Endometrium (tissue), 2 donors: ENCODE measurements at regions not wholly inside any gene's neighbourhood (a gene's known extent, or its start where the extent isn't known, plus 50 kb on each side); places are given as distances from the start of the nearest gene placed in this dataset.
"Not testable (repeated sequence)": the region's sequence is repeated elsewhere in the genome, so short reads cannot be mapped to it uniquely, and the experiment has no call there.

Source experiments
- FAIRE-seq: peaks from 2 replicates; lab custom pipeline; 2012; peaks lifted over from hg19 to GRCh38; lab: Jason Lieb, UNC
- donor health status: control.
- donor health status: control.

- FAIRE-seq = no peak
These were observed 50.1 kb upstream of the N4BP3 start for GRCh38 chr5:178063277-178063676.

GRCh38 chr5:178058321-178059012 is 54.9 kb upstream of the N4BP3 start:
- no peak for FAIRE-seq

GRCh38 chr5:178057839-178058238 is 55.5 kb upstream of the N4BP3 start:
- FAIRE-seq = no peak

GRCh38 chr5:178056935-178057334 is 56.4 kb upstream of the N4BP3 start:
- no peak for FAIRE-seq

- FAIRE-seq = not testable (repeated sequence)
These were observed 57.8 kb upstream of the N4BP3 start for GRCh38 chr5:178055536-178055935.

- not testable (repeated sequence) for FAIRE-seq
These were observed 56.0 kb upstream of the PROP1 start for GRCh38 chr5:178052062-178052461.

GRCh38 chr5:178050873-178051272 is 54.8 kb upstream of the PROP1 start:
- FAIRE-seq = peak; percentile 12

GRCh38 chr5:178047943-178048342 is 51.9 kb upstream of the PROP1 start:
- FAIRE-seq = not testable (repeated sequence)

GRCh38 chr5:178046757-178047399 is 50.8 kb upstream of the PROP1 start:
- not testable (repeated sequence) for FAIRE-seq

GRCh38 chr5:178045963-178046362 is 49.9 kb upstream of the PROP1 start:
- FAIRE-seq = not testable (repeated sequence)
